ENCODE measurements at regions not wholly inside any gene's neighbourhood (a gene's known extent, or its start where the extent isn't known, plus 50 kb on each side); places are given as distances from the start of the nearest gene placed in this dataset.

GRCh38 chr7:79593866-79594301, 140.4 kb upstream of the MAGI2 start:
- Histone ChIP-seq H3K4me2 (no peak overlapping the region), H2AFZ (no peak overlapping the region), H3K27ac (no peak overlapping the region), H3K9me2 (replicated peaks; ENCODE audit: insufficient read depth) (no peaks in the 10 kb centered on the region), H3K79me2 (no peaks in the 10 kb centered on the region), H3K27me3 (no peaks in the 10 kb centered on the region), H3K36me3 (replicated peaks; ENCODE audit: insufficient read depth, low read depth) (no peaks in the 10 kb centered on the region), H3K4me3 (no peak overlapping the region), H3K9me3 (ENCODE audit: low read depth) (no peaks in the 10 kb centered on the region), H3K4me1 (ENCODE audit: insufficient read depth) (no peaks in the 10 kb centered on the region), H4K20me1 (ENCODE audit: insufficient read depth, poor library complexity, severe bottlenecking) (no peaks in the 10 kb centered on the region)
- TF ChIP-seq EZH2 (IDR thresholded peaks at IDR 0.05; ENCODE audit: borderline replicate concordance) (no peak), CTCF (IDR thresholded peaks at IDR 0.05; ENCODE audit: poor library complexity) (no peak), EZH2phosphoT487 (IDR thresholded peaks at IDR 0.05; ENCODE audit: low read depth, severe bottlenecking, unreplicated experiment) (no peak)
- DNase-seq (ENCODE audit: low spot score), result no peak

- H3K36me3 ChIP-seq (replicated peaks; ENCODE audit: insufficient read depth, low read depth), result no peaks in the 10 kb centered on the region
- H3K9me3 ChIP-seq (ENCODE audit: low read depth), result no peaks in the 10 kb centered on the region
- no peak overlapping the region for H3K27ac ChIP-seq
- H3K27me3 ChIP-seq, result no peaks in the 10 kb centered on the region
- TF ChIP-seq CTCF (IDR thresholded peaks at IDR 0.05; ENCODE audit: poor library complexity), result no peak
- TF ChIP-seq EZH2phosphoT487 (IDR thresholded peaks at IDR 0.05; ENCODE audit: low read depth, severe bottlenecking, unreplicated experiment), result no peak
- no peak for TF ChIP-seq EZH2 (IDR thresholded peaks at IDR 0.05; ENCODE audit: borderline replicate concordance)
- H3K79me2 ChIP-seq, result no peaks in the 10 kb centered on the region
- no peak overlapping the region for H2AFZ ChIP-seq
- H3K4me1 ChIP-seq (ENCODE audit: insufficient read depth), result no peaks in the 10 kb centered on the region
- no peak for DNase-seq (ENCODE audit: low spot score)
- H3K4me3 ChIP-seq, result no peak overlapping the region
- no peak overlapping the region for H3K4me2 ChIP-seq
- H3K9me2 ChIP-seq (replicated peaks; ENCODE audit: insufficient read depth), result no peaks in the 10 kb centered on the region
- H4K20me1 ChIP-seq (ENCODE audit: insufficient read depth, poor library complexity, severe bottlenecking), result no peaks in the 10 kb centered on the region
Measured at GRCh38 chr7:79590916-79591623, 137.6 kb upstream of the MAGI2 start.

- Histone ChIP-seq H2AFZ (no peak overlapping the region), H3K27me3 (no peaks in the 10 kb centered on the region), H3K4me1 (ENCODE audit: insufficient read depth) (no peaks in the 10 kb centered on the region), H3K36me3 (replicated peaks; ENCODE audit: insufficient read depth, low read depth) (no peaks in the 10 kb centered on the region), H3K9me3 (ENCODE audit: low read depth) (no peaks in the 10 kb centered on the region), H3K27ac (no peak overlapping the region), H3K9me2 (replicated peaks; ENCODE audit: insufficient read depth) (no peaks in the 10 kb centered on the region), H4K20me1 (ENCODE audit: insufficient read depth, poor library complexity, severe bottlenecking) (no peaks in the 10 kb centered on the region), H3K4me3 (no peak overlapping the region), H3K79me2 (no peaks in the 10 kb centered on the region), H3K4me2 (no peak overlapping the region)
- no peak for DNase-seq (ENCODE audit: low spot score)
- 81% methylated on average over 1 of the region's 1 CpG for WGBS (ENCODE audit: low lambda C conversion rate, missing lambda C conversion rate)
- no peak for TF ChIP-seq EZH2 (IDR thresholded peaks at IDR 0.05; ENCODE audit: borderline replicate concordance)
- TF ChIP-seq EZH2phosphoT487 (IDR thresholded peaks at IDR 0.05; ENCODE audit: low read depth, severe bottlenecking, unreplicated experiment), result no peak
- TF ChIP-seq CTCF (IDR thresholded peaks at IDR 0.05; ENCODE audit: poor library complexity), result no peak
Measured at GRCh38 chr7:79590391-79590790, 136.9 kb upstream of the MAGI2 start.

Measured in hepatocyte (in vitro differentiated cells).